OCI-LY1 (cell line): ENCODE measurements at regions not wholly inside any gene's neighbourhood (a gene's known extent, or its start where the extent isn't known, plus 50 kb on each side); places are given as distances from the start of the nearest gene placed in this dataset.

ENCODE experiments used
- H2AFZ ChIP-seq: fragments of 200-600 bp; sonication (generic), shearing (Covaris generic); 2 replicates; pipeline ENCODE4 v1.6.0; 2014; ENCODE audit warnings: antibody characterized with exemption, mild to moderate bottlenecking, low read length
- H3F3A ChIP-seq: fragments of 200-600 bp; sonication (generic), shearing (Covaris generic); 2 replicates; pipeline ENCODE4 v1.6.0; 2014; ENCODE audit warnings: mild to moderate bottlenecking, antibody characterized with exemption, low read length, moderate library complexity; ENCODE audit not compliant: insufficient read depth
- H3K27ac ChIP-seq: fragments of 200-600 bp; sonication (generic); 2 replicates; pipeline ENCODE4 v1.5.1; 2014; ENCODE audit warnings: low read length, mixed run types, mild to moderate bottlenecking, low read depth; ENCODE audit not compliant: poor library complexity, severe bottlenecking
- H3K27me3 ChIP-seq: fragments of 200-600 bp; sonication (generic); 2 replicates; pipeline ENCODE4 v1.6.0; 2014; ENCODE audit warnings: antibody characterized with exemption, mild to moderate bottlenecking, low read length, moderate library complexity; ENCODE audit not compliant: insufficient read depth
- H3K36me3 ChIP-seq: fragments of 200-600 bp; sonication (generic); 2 replicates; pipeline ENCODE4 v1.6.1; 2014; ENCODE audit warnings: mild to moderate bottlenecking, antibody characterized with exemption, low read length, moderate library complexity, mixed read lengths; ENCODE audit not compliant: insufficient read depth
- H3K4me1 ChIP-seq: fragments of 200-600 bp; sonication (generic); 2 replicates; pipeline ENCODE4 v1.5.1; 2014; ENCODE audit warnings: mild to moderate bottlenecking, low read length, moderate library complexity; ENCODE audit not compliant: insufficient read depth, severe bottlenecking
- H3K4me2 ChIP-seq: fragments of 200-600 bp; sonication (generic), shearing (Covaris generic); 2 replicates; pipeline ENCODE4 v1.6.1; 2014; ENCODE audit warnings: low read length
- H3K4me3 ChIP-seq: fragments of 200-600 bp; sonication (generic); 2 replicates; pipeline ENCODE4 v1.5.1; 2014; ENCODE audit warnings: low read length, low read depth, mild to moderate bottlenecking, mixed read lengths; ENCODE audit not compliant: poor library complexity, severe bottlenecking
- H3K79me2 ChIP-seq: fragments of 200-600 bp; shearing (Covaris generic); 2 replicates; pipeline ENCODE4 v1.6.1; 2016; ENCODE audit warnings: mixed run types, low read length, mixed read lengths; ENCODE audit not compliant: insufficient read depth
- H3K9ac ChIP-seq: fragments of 200-600 bp; sonication (generic), shearing (Covaris generic); 2 replicates; pipeline ENCODE4 v1.6.1; 2014; ENCODE audit warnings: mild to moderate bottlenecking, low read length, mixed read lengths
- H3K9me2 ChIP-seq: fragments of 200-600 bp; sonication (generic), shearing (Covaris generic); 2 replicates; pipeline ENCODE4 v1.6.1; 2014; ENCODE audit warnings: low read depth, mild to moderate bottlenecking, low read length, mixed read lengths
- H3K9me3 ChIP-seq: fragments of 200-600 bp; shearing (Covaris generic); 2 replicates; pipeline ENCODE4 v1.6.1; 2014; ENCODE audit warnings: low read length, mixed read lengths
- H4K20me1 ChIP-seq: fragments of 200-600 bp; sonication (generic), shearing (Covaris generic); 2 replicates; pipeline ENCODE4 v1.6.0; 2016; ENCODE audit warnings: mild to moderate bottlenecking, low read length; ENCODE audit not compliant: insufficient read depth
- CTCF ChIP-seq: fragments of 200-600 bp; sonication (generic), shearing (Covaris generic); IDR thresholded peaks from 2 replicates; pipeline ENCODE4 v1.5.1; 2017; ENCODE audit warnings: mild to moderate bottlenecking, antibody characterized with exemption, low read length, moderate library complexity, mixed read lengths
- EZH2 ChIP-seq: fragments of 200-600 bp; sonication (generic), shearing (Covaris generic); IDR thresholded peaks from 2 replicates; pipeline ENCODE4 v1.8.0; 2017; ENCODE audit warnings: borderline replicate concordance, mixed run types, mild to moderate bottlenecking, antibody characterized with exemption, low read length, moderate library complexity, mixed read lengths

GRCh38 chr13:89900104-89900765 lies 1447.3 kb upstream of the MIR17HG start:
- Histone ChIP-seq H3K9me2 (no peaks in the 10 kb centered on the region), H2AFZ (no peak overlapping the region), H4K20me1 (no peaks in the 10 kb centered on the region), H3K79me2 (no peaks in the 10 kb centered on the region), H3F3A (no peaks in the 10 kb centered on the region), H3K27ac (no peak overlapping the region), H3K36me3 (no peaks in the 10 kb centered on the region), H3K9ac (no peak overlapping the region), H3K27me3 (no peaks in the 10 kb centered on the region), H3K4me2 (no peak overlapping the region), H3K4me1 (no peaks in the 10 kb centered on the region), H3K9me3 (no peaks in the 10 kb centered on the region), H3K4me3 (no peak overlapping the region)
- no peak for TF ChIP-seq CTCF
- TF ChIP-seq EZH2: no peak

GRCh38 chr13:89902223-89902622 lies 1445.3 kb upstream of the MIR17HG start:
- no peak for TF ChIP-seq EZH2
- no peak for TF ChIP-seq CTCF
- Histone ChIP-seq H3F3A (no peaks in the 10 kb centered on the region), H4K20me1 (no peaks in the 10 kb centered on the region), H3K36me3 (no peaks in the 10 kb centered on the region), H3K27me3 (no peaks in the 10 kb centered on the region), H2AFZ (no peak overlapping the region), H3K27ac (no peak overlapping the region), H3K4me1 (no peaks in the 10 kb centered on the region), H3K9me3 (no peaks in the 10 kb centered on the region), H3K9ac (no peak overlapping the region), H3K9me2 (no peaks in the 10 kb centered on the region), H3K4me2 (no peak overlapping the region), H3K4me3 (no peak overlapping the region), H3K79me2 (no peaks in the 10 kb centered on the region)

GRCh38 chr13:89903115-89903514 lies 1444.4 kb upstream of the MIR17HG start:
- Histone ChIP-seq H3K9me3 (no peaks in the 10 kb centered on the region), H3K9me2 (no peaks in the 10 kb centered on the region), H3K27me3 (no peaks in the 10 kb centered on the region), H3K36me3 (no peaks in the 10 kb centered on the region), H3K4me2 (no peak overlapping the region), H3K27ac (no peak overlapping the region), H4K20me1 (no peaks in the 10 kb centered on the region), H3K4me3 (no peak overlapping the region), H3K79me2 (no peaks in the 10 kb centered on the region), H2AFZ (no peak overlapping the region), H3K4me1 (no peaks in the 10 kb centered on the region), H3F3A (no peaks in the 10 kb centered on the region), H3K9ac (no peak overlapping the region)
- TF ChIP-seq EZH2: no peak

GRCh38 chr13:89910166-89910565 lies 1437.3 kb upstream of the MIR17HG start:
- Histone ChIP-seq H3K4me3 (no peak overlapping the region), H3K9me3 (no peaks in the 10 kb centered on the region), H3F3A (no peaks in the 10 kb centered on the region), H4K20me1 (no peaks in the 10 kb centered on the region), H3K9me2 (no peaks in the 10 kb centered on the region), H3K4me2 (no peak overlapping the region), H3K27ac (no peak overlapping the region), H3K36me3 (no peaks in the 10 kb centered on the region), H3K9ac (no peak overlapping the region), H3K4me1 (no peaks in the 10 kb centered on the region), H2AFZ (no peak overlapping the region), H3K79me2 (no peaks in the 10 kb centered on the region), H3K27me3 (no peaks in the 10 kb centered on the region)
- TF ChIP-seq EZH2 (no peak), CTCF (no peak)
